Hepatocyte (in vitro differentiated cells): ENCODE measurements at regions not wholly inside any gene's neighbourhood (a gene's known extent, or its start where the extent isn't known, plus 50 kb on each side); places are given as distances from the start of the nearest gene placed in this dataset.
A peak's percentile ranks its signal among the peaks of the same experiment; 100 is the strongest.

Experiments
- DNase-seq: peaks from one replicate; pipeline ENCODE4 v3.0.0-alpha.2; 2016; ENCODE audit warnings: low spot score
- H2AFZ ChIP-seq: fragments of 200-600 bp; sonication (generic); 2 replicates; pipeline ENCODE4 v1.6.0; 2016; ENCODE audit warnings: antibody characterized with exemption, mild to moderate bottlenecking
- H3K27ac ChIP-seq: fragments of 200-600 bp; sonication (generic); 2 replicates; pipeline ENCODE4 v1.5.1; 2016; ENCODE audit warnings: mild to moderate bottlenecking
- H3K27me3 ChIP-seq: fragments of 200-600 bp; sonication (generic); 2 replicates; pipeline ENCODE4 v1.6.1; 2016
- H3K36me3 ChIP-seq: fragments of 200-600 bp; sonication (generic); replicated peaks from 2 replicates; pipeline ENCODE4 v1.5.1; 2016; ENCODE audit warnings: low read depth; ENCODE audit not compliant: insufficient read depth
- H3K4me1 ChIP-seq: fragments of 200-600 bp; sonication (generic); 2 replicates; pipeline ENCODE4 v1.5.1; 2016; ENCODE audit warnings: mild to moderate bottlenecking, moderate library complexity; ENCODE audit not compliant: insufficient read depth
- H3K4me2 ChIP-seq: fragments of 200-600 bp; sonication (generic); 2 replicates; pipeline ENCODE4 v1.6.0; 2016
- H3K4me3 ChIP-seq: fragments of 200-600 bp; sonication (generic); 2 replicates; pipeline ENCODE4 v1.5.1; 2016; ENCODE audit warnings: mild to moderate bottlenecking
- H3K79me2 ChIP-seq: fragments of 200-600 bp; sonication (generic); 2 replicates; pipeline ENCODE4 v1.6.0; 2017; ENCODE audit warnings: mild to moderate bottlenecking
- H3K9me2 ChIP-seq: fragments of 200-600 bp; sonication (generic); replicated peaks from 2 replicates; pipeline ENCODE4 v1.6.0; 2017; ENCODE audit warnings: mild to moderate bottlenecking; ENCODE audit not compliant: insufficient read depth
- H3K9me3 ChIP-seq: fragments of 200-600 bp; sonication (generic); 2 replicates; pipeline ENCODE4 v1.5.1; 2016; ENCODE audit warnings: low read depth, mild to moderate bottlenecking
- H4K20me1 ChIP-seq: fragments of 200-600 bp; sonication (generic); 2 replicates; pipeline ENCODE4 v1.6.0; 2016; ENCODE audit warnings: mild to moderate bottlenecking; ENCODE audit not compliant: insufficient read depth, poor library complexity, severe bottlenecking
- CTCF ChIP-seq: fragments of 200-600 bp; sonication (generic); IDR thresholded peaks from 2 replicates; pipeline ENCODE4 v1.5.1; 2016; ENCODE audit warnings: antibody characterized with exemption, mild to moderate bottlenecking; ENCODE audit not compliant: poor library complexity
- EZH2 ChIP-seq: fragments of 200-600 bp; sonication (generic); IDR thresholded peaks from 2 replicates; pipeline ENCODE4 v1.6.1; 2016; ENCODE audit warnings: antibody characterized with exemption, mild to moderate bottlenecking, borderline replicate concordance
- EZH2phosphoT487 ChIP-seq: fragments of 200-600 bp; sonication (generic); IDR thresholded peaks from one replicate; pipeline ENCODE4 v1.6.1; 2018; ENCODE audit warnings: antibody characterized with exemption, mild to moderate bottlenecking, low read depth, moderate library complexity; ENCODE audit not compliant: unreplicated experiment, severe bottlenecking
- WGBS: methylation state at CpG from one replicate; pipeline ENCODE4 v1.1.6; 2016; ENCODE audit warnings: low lambda C conversion rate; ENCODE audit errors: missing lambda C conversion rate; 5-methylcytosine and 5-hydroxymethylcytosine counted together

- no peak for DNase-seq
- H3K4me1 ChIP-seq, result peaks cover 13% of the 10 kb centered on the region
- H3K9me3 ChIP-seq, result no peaks in the 10 kb centered on the region
- H3K4me3 ChIP-seq, result no peak overlapping the region
- H2AFZ ChIP-seq, result no peak overlapping the region
- 83% methylated on average over 18 of the region's 18 CpGs for WGBS
- H3K79me2 ChIP-seq, result no peaks in the 10 kb centered on the region
- H3K36me3 ChIP-seq, result no peaks in the 10 kb centered on the region
- H3K4me2 ChIP-seq, result no peak overlapping the region
- H4K20me1 ChIP-seq, result no peaks in the 10 kb centered on the region
- H3K9me2 ChIP-seq, result no peaks in the 10 kb centered on the region
- H3K27ac ChIP-seq, result no peak overlapping the region
- TF ChIP-seq EZH2phosphoT487, result no peak
- TF ChIP-seq EZH2, result no peak
- TF ChIP-seq CTCF, result no peak
- no peaks in the 10 kb centered on the region for H3K27me3 ChIP-seq
Observed at GRCh38 chr6:168782187-168782751, 341.3 kb downstream of the SMOC2 start.

GRCh38 chr6:168778201-168778600, 337.2 kb downstream of the SMOC2 start:
- H3K4me1 ChIP-seq, result peaks cover 11% of the 10 kb centered on the region
- H3K27ac ChIP-seq, result no peak overlapping the region
- no peak overlapping the region for H3K4me2 ChIP-seq
- H4K20me1 ChIP-seq, result no peaks in the 10 kb centered on the region
- H3K27me3 ChIP-seq, result no peaks in the 10 kb centered on the region
- TF ChIP-seq EZH2phosphoT487, result no peak
- no peak for TF ChIP-seq EZH2
- no peak for TF ChIP-seq CTCF
- 60% methylated on average over 7 of the region's 7 CpGs for WGBS
- H3K4me3 ChIP-seq, result no peak overlapping the region
- H2AFZ ChIP-seq, result no peak overlapping the region
- DNase-seq, result peak; percentile 32
- no peaks in the 10 kb centered on the region for H3K9me2 ChIP-seq
- no peaks in the 10 kb centered on the region for H3K36me3 ChIP-seq
- H3K9me3 ChIP-seq, result no peaks in the 10 kb centered on the region
- H3K79me2 ChIP-seq, result no peaks in the 10 kb centered on the region

GRCh38 chr6:168774381-168774780, 333.4 kb downstream of the SMOC2 start:
- no peaks in the 10 kb centered on the region for H3K9me3 ChIP-seq
- H3K4me1 ChIP-seq, result peaks cover 8% of the 10 kb centered on the region
- DNase-seq, result no peak
- no peaks in the 10 kb centered on the region for H3K79me2 ChIP-seq
- H3K9me2 ChIP-seq, result no peaks in the 10 kb centered on the region
- H3K4me3 ChIP-seq, result no peak overlapping the region
- no peaks in the 10 kb centered on the region for H3K27me3 ChIP-seq
- no peak overlapping the region for H2AFZ ChIP-seq
- no peak for TF ChIP-seq CTCF
- no peak for TF ChIP-seq EZH2
- no peak overlapping the region for H3K4me2 ChIP-seq
- H3K36me3 ChIP-seq, result no peaks in the 10 kb centered on the region
- H4K20me1 ChIP-seq, result no peaks in the 10 kb centered on the region
- H3K27ac ChIP-seq, result no peak overlapping the region

- Histone ChIP-seq H3K9me3 (no peaks in the 10 kb centered on the region), H3K36me3 (no peaks in the 10 kb centered on the region), H3K27ac (no peak overlapping the region), H3K4me3 (no peak overlapping the region), H3K79me2 (no peaks in the 10 kb centered on the region), H3K9me2 (no peaks in the 10 kb centered on the region), H3K4me1 (peaks cover 8% of the 10 kb centered on the region), H2AFZ (no peak overlapping the region), H3K27me3 (no peaks in the 10 kb centered on the region), H3K4me2 (no peak overlapping the region), H4K20me1 (no peaks in the 10 kb centered on the region)
- no peak for DNase-seq
- TF ChIP-seq EZH2phosphoT487, result no peak
- no peak for TF ChIP-seq EZH2
- TF ChIP-seq CTCF, result no peak
Observed at GRCh38 chr6:168773788-168774187, 332.8 kb downstream of the SMOC2 start.
